GM18909 (cell line): ENCODE measurements at regions not wholly inside any gene's neighbourhood (a gene's known extent, or its start where the extent isn't known, plus 50 kb on each side); places are given as distances from the start of the nearest gene placed in this dataset.
"Not testable (repeated sequence)": the region's sequence is repeated elsewhere in the genome, so short reads cannot be mapped to it uniquely, and the experiment has no call there.

Experiments
- ATAC-seq: cut with Tn5 transposase; IDR thresholded peaks from one replicate; pipeline ENCODE4 v1.9.1; 2021; ENCODE audit warnings: mild to moderate bottlenecking; ENCODE audit not compliant: unreplicated experiment, poor library complexity

DNA sequence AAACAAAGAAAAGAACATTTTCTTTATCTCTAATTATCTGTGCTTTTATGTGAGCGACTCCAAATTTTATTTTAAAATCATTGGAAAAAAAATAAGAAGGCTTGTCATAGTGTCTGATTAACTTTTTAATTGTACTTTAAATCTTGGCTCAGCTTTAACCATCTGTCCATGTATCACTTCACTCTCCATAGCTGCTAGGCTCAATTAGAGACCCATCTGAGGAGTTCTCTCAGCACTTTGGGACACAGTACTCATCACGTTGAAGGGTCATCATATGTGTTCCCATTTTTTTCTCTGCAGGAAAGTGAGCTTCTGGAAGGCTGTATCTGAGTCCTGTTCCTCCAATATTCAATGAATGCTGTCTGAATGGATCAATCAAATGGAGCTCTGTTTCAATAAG is 908.5 kb upstream of the ROBO1 start:
- no peak for ATAC-seq

DNA sequence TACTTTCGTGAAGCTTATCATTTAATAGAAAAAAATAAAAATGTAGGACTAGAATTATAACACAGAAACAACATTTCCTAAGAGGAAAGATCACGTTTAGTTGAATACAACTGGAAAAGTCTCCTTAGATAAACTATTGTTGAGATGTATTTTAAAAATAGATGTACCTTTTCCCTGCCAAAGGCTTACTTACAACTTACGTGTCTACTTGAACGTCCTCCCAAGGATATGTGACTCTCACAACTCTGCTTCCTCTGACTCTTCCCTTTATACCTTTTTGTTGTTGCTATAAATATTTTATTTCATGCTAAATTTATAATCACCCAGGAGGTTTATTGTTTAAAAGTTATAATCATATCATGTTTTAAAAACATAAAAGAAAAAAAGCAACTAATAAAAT is 908.0 kb upstream of the ROBO1 start:
- no peak for ATAC-seq

DNA sequence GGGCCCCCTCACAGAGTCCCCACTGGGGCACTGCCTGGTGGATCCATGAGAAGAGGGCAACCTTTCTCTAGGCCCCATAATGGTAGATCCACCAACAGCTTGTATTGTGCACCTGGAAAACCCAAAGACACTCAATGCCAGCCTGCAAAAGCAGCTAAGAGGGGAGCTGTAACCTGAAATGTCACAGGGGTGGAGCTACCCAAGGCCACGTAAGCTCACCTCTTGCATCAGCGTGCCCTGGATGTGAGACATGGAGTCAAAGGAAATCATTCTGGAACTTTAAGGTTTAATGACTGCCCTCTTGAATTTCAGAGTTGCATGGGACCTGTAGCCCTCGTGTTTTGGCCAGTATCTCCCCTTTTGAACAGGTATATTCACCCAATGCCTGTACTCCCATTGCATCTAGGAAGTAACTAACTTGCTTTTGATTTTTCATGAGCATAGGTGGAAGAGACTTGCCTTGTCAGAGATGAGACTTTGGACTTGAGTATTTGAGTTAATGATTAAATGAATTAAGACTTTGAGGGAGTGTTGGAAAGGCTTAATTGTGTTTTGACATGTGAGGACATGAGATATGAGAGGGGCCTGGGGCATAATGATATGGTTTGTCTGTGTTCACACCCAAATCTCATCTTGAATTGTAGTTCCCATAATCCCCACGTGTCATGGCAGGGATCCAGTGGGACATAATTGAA is 900.9 kb upstream of the ROBO1 start:
- no peak for ATAC-seq

DNA sequence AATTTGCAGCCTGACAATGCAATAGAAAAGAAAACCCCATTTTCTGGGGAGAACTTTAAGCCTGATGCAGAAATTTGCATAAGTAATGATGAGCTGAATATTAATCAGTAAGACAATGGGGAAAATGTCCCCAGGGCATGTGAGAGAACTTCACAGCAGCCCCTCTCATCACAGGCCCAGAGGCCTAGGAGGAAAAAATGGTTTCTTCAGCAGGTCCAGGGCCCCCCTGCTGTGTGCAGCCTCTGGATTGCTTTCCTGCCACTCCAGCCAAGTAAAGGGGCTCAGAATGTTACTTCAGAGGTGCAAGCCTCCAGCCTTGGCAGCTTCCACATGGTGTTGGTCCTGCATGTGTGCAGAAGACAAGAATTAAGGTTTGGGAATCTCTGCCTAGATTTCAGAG is 900.3 kb upstream of the ROBO1 start:
- no peak for ATAC-seq

DNA sequence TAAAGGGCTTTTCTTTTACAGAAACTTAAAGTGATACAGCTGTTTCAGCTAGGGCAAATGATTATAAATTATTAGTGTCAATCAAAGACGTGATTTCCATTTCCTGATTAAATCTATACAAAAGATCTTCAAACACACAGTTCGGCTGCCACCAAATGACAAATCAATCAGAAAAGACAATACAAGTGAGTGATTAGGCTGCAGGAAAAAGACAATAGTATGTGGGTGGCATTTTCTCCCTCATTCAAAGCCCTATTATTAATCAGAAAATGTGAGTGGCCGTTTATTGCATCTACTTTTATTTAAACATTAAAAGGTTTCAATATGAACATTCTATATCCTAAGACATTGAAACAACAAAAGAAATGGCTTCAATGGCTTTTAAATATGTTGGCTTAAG is 895.6 kb upstream of the ROBO1 start:
- no peak for ATAC-seq

DNA sequence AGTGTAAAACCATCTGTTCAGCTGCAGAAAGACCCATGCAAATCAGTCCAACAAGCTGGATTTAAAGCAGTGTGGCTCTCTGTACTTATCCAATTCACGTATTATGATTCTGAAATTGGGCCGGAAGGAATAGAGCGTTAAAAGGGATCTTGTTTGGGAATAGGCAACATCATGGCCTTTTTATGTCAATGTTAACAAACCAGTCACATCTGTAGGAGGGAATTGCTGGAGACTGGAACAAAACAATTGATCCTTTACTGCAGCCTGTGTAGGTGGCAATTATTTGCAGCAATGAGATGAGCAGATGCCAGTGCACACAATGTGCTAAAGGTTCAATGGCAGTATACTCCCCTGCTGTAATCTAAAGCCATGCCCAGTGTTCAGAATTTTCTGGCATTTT is 887.4 kb upstream of the ROBO1 start:
- ATAC-seq, result no peak

DNA sequence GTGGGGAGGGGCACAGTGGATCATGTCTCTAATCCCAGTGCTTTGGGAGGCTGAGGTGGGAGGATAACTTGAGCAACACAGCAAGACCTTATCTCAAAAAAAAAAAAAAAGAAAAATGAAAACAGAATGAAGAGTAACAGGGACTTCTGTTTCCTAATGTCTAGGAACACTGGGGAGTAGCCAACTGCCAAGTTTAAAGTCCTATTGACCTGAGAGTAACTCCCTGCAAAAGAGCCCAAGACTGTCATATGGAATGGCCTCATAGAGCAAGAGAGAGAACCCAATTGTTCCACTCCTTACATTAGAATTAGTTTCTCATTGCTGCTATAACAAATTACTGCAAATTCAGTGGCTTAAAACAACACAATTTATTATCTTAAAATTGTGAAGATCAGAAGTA is 881.4 kb upstream of the ROBO1 start:
- ATAC-seq, result no peak

DNA sequence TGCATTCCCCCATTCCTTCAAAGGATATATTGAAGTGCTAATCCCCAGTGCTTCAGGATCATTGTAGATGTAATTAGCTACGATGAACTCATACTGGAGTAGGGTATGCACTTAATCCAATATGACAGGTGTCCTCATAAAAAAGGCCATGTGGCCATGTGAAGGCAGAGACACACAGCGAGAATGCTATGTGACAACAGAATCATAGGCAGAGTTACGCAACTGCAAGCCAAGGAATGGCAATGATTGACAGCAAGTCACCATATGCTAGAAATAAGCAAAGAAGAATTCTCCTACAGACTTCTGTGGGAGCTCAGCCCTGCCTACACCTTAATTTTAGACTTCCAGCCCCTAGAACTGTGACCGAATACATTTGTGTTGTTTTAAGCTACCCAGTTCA is 875.6 kb upstream of the ROBO1 start:
- ATAC-seq, result no peak

DNA sequence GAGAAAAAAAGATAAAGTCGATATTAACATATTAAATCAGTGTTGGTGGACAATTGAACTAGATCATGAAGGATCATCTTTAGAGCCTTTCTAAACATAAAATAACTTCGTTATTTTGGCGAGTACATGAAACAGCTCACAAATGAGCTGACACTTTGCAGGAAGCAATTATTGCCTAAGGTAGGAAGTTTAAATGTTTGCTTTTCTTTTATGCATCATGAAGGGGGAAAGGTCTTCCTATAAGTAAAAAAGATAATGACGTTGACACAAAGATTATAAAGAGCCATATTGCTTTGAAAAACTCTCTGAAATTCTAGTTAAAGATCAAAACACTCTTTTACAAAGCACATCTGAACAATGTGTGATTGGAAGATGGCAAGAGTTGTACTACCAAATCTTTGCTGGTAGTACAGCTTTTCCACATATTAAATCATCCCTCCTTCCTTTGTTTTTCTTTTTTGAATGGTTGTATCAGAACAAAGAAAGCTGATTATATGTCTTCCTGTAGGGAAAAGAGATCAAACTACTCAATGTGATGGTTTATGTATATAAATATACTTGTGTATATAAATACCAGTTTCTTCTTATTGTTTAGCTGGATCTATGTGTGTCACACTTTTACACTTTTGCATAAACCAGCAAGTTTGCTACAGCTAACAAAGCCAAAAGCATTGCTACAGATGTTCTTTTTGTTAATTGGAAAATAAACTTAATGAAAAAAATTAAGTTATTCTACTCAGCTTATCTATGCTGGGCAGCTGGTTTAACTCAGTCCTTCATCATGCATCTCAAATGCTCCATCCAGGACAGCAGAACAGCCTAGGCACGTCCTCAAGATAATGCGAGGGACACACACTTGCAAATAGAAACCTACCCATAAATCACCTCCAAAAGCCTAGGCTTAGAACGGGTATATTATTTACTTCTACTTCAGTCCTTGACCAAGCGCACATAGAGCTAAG is 850.8 kb upstream of the ROBO1 start:
- no peak for ATAC-seq

DNA sequence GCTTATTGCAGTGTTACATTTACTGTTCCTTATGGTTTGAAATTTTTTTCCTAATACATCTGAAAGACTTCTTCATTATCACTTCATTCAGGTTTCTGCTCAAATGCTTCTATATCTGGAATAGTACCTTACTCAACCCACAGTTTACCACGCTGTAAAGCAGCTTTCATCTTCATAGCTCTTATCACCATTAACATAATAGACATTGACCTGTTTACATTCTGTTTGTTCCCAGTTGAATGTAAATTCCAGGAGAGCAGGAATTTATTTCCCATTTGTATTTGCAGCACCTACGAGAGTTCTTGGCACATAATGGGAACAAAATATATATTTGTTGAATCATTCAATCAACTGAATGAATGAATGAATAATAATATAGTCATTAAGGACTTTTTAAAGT is 844.6 kb upstream of the ROBO1 start:
- ATAC-seq, result no peak

DNA sequence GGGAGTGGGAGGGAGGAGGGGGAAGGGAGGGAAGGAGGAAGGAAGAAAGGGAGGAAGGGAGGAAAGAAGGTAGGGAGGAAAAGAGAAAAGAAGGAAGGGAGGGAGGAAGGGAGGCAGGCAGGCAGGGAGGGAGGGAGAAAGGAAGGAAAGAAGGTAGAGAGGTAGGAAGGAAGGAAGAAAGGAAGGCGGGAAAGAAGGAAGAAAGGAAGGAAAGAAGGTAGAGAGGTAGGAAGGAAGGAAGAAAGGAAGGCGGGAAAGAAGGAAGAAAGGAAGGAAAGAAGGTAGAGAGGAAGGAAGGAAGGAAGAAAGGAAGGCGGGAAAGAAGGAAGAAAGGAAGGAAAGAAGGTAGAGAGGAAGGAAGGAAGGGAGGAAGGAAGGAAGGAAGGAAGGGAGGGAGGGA is 840.3 kb upstream of the ROBO1 start:
- not testable (repeated sequence) for ATAC-seq

DNA sequence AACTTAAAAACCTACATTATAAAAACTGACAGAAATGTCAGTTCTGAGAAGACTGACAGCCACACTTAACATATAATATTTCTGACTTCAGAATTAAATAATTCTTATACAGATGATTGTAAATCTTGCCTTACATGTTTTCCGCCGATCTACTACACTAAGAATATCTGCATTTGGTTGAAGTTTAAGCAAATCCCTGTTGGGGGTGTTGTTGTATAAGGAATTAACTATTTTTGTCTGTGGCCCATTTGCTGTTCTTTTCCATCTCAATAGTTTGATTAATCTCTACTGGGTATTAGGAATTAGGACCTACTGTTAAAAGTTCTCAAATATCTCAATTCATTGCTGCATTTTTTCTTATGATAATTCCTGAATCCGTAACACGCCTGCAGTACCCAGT is 838.3 kb upstream of the ROBO1 start:
- ATAC-seq, result no peak

DNA sequence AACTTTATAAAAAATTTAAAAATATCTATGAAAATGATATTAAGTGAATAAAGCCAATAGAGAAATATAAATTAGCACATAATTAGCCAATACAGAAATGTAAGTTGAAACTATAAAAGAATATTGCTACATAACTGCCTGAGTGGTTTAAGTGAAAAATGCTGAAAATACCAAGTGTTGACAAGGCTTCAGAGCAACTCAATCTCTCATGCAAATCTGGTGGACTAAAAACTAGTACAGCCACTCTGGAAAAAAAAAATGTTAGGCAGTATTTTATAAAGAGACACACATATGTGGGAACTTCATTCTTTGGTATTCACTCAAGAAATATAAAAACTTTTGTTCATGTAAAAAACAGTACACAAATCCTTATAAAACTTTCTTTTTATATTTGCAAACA is 833.7 kb upstream of the ROBO1 start:
- no peak for ATAC-seq

DNA sequence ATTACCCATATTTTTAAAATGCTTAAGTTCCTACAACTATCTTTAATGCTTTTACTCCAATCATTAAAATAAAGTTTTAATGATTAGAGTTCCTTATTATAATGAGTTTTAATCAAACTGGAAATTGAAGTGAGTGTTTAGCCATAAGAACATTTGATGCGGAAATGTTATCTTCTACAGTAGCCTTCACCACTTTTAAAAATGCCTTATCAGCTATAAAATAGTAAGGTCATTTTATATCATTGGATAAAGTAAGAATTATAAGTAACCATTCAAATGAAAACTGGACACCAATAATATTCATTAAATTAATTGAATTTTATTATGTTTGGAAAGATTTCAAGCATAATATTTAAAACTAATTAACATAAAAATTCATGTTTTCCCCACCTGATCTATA is 825.0 kb upstream of the ROBO1 start:
- ATAC-seq, result no peak

DNA sequence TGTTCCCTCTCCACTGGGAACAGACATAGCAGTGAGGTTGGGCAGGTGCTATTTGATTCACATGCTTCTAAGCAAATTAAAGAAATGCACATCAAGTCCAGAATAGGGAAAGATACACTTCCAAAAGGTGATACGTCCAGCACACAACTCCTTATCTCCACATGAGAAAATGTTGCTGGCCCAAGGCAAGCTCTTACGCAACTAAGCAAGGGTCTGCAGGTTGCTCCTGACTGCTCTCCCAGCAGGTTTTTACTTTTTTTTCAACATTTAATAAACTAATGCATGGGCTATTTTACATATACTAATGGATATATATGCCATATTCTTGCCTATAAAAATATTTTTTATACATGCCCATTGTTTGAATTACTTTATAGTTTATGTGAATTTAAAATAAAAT is 818.5 kb upstream of the ROBO1 start:
- ATAC-seq, result no peak

DNA sequence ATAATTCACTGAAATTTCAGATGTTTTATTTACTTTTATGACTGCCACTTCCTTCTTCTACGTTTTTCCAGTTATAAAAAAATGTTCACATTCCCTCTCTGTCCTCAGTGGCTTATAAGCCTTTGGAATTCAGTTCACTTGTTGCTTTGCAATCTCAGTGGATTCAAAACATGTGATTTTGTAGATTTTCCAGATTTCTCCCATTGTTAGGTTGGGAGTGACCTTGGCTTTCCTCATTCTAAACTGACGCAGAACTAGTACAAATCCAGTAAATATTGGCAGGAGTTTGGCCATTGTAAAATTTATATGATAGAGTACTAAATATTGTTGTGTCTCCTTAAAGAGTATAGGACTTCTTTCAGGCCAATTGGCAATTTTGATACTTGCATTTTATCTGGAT is 812.3 kb upstream of the ROBO1 start:
- no peak for ATAC-seq

DNA sequence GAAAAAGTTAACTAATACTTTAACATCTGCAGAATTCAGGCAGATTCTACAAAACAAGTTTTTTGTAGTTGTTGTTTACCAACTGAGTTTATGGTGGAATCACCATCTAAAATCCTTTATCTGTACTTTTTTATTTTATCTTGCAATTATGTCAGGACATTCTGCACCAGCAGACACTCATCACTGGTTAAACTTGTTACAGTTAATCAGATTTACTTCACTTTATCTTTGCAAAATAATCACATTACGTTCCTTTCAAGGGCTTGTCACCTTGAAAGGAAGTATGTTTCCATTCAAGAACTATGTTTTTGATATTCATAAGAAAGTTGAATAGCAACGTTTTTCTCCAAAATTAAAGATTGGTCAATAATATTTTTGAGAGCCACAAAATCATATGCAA is 796.6 kb upstream of the ROBO1 start:
- no peak for ATAC-seq

DNA sequence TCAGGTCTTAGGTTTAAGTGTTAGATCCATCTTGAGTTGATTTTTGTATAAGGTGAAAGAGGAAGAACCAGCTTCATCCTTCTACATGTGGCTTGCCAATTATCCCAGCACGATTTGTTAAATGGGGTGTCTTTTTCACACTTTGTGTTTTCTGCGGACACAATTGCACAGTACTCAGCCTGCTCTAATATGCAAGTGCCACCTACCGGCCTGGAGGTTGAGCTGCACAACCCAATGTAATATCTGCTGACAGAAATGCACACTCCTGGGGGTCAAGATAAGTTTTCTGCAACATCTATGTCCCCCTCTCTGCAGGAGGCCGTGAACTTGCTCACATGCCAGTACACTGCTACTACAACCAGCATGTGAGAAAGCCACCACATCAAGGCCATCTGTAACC is 791.9 kb upstream of the ROBO1 start:
- no peak for ATAC-seq

DNA sequence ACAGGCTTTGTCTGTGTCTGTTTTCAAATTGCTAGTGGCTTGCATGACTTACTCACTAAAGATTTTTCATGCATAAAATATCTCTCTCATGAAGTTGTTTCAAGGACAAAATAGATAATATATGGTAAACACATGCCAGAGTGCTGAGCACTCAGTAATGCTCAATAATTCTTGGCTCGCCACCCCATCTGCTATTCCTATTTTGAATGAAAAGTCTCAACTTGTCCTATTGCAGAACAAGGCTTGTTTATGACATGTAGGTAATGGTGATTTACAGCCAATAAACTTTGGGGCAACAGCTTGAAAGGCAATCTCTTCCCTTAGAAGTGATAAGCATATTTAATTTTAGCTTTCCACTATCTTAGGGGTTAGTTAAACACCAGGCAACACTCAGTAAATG is 789.0 kb upstream of the ROBO1 start:
- ATAC-seq, result no peak

DNA sequence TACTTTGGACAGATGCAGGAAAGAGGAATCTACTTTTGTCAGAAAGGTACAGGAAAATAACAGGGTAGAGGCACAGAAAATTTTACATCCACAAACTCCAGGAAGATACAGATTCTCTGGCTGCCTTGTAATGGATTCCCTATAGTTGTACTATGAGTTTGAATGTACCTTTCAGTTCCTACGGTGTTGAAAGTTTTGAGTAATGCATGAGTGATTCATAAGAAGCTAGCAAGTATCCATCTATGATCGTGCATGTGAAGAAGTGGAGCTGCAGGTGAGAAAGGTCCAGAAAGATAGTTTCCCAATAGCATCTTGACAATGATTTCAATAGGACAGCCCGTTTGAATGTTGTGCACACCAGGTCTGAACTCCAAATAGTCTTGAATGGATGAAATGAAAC is 786.5 kb upstream of the ROBO1 start:
- no peak for ATAC-seq

DNA sequence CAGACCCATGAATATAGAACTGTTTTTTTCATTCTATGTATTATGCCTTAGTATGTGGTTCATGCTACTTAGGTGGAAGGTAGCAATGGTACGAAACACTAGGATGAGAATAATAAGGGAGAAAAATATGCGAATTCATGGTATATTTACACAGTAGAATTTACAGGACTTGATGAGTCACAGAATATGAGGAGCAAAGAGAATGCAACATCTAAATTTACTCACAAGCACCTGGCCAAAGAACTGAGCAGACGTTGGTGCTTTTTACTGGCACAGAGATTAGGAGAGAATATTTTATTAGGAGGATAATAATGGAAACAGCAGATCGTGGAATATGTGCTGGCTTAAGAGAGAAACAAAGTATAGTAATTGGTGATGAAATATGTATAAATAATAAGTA is 785.4 kb upstream of the ROBO1 start:
- ATAC-seq, result no peak

DNA sequence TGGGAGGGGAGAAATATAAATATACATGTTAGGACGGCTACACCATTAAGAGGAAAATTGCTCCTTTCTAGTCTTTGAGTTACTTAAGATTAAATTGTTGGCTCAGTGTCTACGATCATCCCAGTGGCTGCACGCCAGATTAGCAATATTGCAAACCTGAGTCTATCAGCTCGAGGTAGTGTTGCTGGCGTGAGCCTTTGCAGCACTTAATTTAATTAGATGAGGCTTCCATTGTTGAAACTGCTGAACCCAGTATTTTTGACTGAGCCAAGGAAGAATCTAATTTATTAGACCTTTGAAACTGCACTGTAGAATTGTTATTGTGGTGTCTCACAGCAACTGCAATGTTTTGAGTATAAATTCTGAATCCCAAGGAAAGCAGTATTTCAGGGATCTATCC is 782.4 kb upstream of the ROBO1 start:
- no peak for ATAC-seq
